ENCODE measurements at regions not wholly inside any gene's neighbourhood (a gene's known extent, or its start where the extent isn't known, plus 50 kb on each side); places are given as distances from the start of the nearest gene placed in this dataset.

DNA sequence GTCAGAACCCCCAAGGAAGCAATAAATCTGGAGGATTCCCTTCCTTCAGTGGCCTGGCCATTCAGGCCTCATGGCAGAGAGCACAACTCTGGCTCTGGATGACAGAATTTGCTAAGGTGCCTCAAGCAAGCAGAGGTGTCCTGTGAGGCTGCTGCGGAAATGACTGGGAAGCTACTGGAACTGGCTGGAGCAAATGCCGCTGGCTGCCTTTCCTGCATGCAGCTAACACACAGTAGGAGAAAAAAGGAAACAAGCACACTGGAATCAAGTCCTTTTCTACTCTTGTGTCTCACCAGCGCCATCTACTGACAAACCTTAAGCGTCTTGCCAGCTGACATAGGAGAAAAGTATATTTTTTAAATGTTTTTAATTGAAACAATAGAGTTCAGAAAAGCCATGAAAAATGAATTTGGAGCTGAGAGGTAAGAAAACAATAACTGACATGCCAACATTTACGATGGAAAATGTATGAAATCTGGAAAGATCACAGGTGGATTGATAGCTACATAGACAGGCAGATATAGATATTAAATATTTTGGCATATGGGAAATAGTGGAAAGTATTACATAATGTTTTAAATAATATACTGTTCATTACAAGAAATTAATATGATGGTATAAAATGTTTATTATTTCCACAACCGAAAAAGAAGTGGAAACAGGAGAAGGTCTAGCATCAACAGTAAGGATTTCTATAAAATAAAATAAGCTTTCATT, 951.6 kb downstream of the ANKRD7 start:
- TF ChIP-seq, protein P1, sequence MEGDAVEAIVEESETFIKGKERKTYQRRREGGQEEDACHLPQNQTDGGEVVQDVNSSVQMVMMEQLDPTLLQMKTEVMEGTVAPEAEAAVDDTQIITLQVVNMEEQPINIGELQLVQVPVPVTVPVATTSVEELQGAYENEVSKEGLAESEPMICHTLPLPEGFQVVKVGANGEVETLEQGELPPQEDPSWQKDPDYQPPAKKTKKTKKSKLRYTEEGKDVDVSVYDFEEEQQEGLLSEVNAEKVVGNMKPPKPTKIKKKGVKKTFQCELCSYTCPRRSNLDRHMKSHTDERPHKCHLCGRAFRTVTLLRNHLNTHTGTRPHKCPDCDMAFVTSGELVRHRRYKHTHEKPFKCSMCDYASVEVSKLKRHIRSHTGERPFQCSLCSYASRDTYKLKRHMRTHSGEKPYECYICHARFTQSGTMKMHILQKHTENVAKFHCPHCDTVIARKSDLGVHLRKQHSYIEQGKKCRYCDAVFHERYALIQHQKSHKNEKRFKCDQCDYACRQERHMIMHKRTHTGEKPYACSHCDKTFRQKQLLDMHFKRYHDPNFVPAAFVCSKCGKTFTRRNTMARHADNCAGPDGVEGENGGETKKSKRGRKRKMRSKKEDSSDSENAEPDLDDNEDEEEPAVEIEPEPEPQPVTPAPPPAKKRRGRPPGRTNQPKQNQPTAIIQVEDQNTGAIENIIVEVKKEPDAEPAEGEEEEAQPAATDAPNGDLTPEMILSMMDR (IDR thresholded peaks at IDR 0.05; ENCODE audit: low read depth, low read length): peak; percentile 91
- TF ChIP-seq EZH2phosphoT487 (IDR thresholded peaks at IDR 0.05; ENCODE audit: low read depth): no peak

All from OCI-LY3 (cell line).